ENCODE measurements at regions not wholly inside any gene's neighbourhood (a gene's known extent, or its start where the extent isn't known, plus 50 kb on each side); places are given as distances from the start of the nearest gene placed in this dataset.

GRCh38 chr9:20191228-20191840, 402.5 kb upstream of the SLC24A2 start:
- H3K4me3 ChIP-seq (ENCODE audit: low read depth in 1 of 2, low read length in 2 of 2) = no peak overlapping the region
- H3K9me3 ChIP-seq (ENCODE audit: low read length) = no peaks in the 10 kb centered on the region
- H3K27me3 ChIP-seq (ENCODE audit: control insufficient read depth in 1 of 2, insufficient read depth in 2 of 2, low read length in 2 of 2) = no peaks in the 10 kb centered on the region
- H3K27ac ChIP-seq (ENCODE audit: low read depth, low read length) = no peak overlapping the region
- no peaks in the 10 kb centered on the region for H3K4me1 ChIP-seq (ENCODE audit: insufficient read depth, low read length)
- H3K36me3 ChIP-seq (ENCODE audit: insufficient read depth, low read length) = no peaks in the 10 kb centered on the region
- H3K9ac ChIP-seq (ENCODE audit: low read length) = no peak overlapping the region

GRCh38 chr9:20189871-20190270, 401.0 kb upstream of the SLC24A2 start:
- no peaks in the 10 kb centered on the region for H3K4me1 ChIP-seq (ENCODE audit: insufficient read depth, low read length)
- no peak overlapping the region for H3K9ac ChIP-seq (ENCODE audit: low read length)
- H3K27me3 ChIP-seq (ENCODE audit: control insufficient read depth in 1 of 2, insufficient read depth in 2 of 2, low read length in 2 of 2) = no peaks in the 10 kb centered on the region
- H3K27ac ChIP-seq (ENCODE audit: low read depth, low read length) = no peak overlapping the region
- no peaks in the 10 kb centered on the region for H3K9me3 ChIP-seq (ENCODE audit: low read length)
- no peaks in the 10 kb centered on the region for H3K36me3 ChIP-seq (ENCODE audit: insufficient read depth, low read length)
- H3K4me3 ChIP-seq (ENCODE audit: low read depth in 1 of 2, low read length in 2 of 2) = no peak overlapping the region

- Histone ChIP-seq H3K36me3 (ENCODE audit: insufficient read depth, low read length) (no peaks in the 10 kb centered on the region), H3K9me3 (ENCODE audit: low read length) (no peaks in the 10 kb centered on the region), H3K4me3 (ENCODE audit: low read depth in 1 of 2, low read length in 2 of 2) (no peak overlapping the region), H3K4me1 (ENCODE audit: insufficient read depth, low read length) (no peaks in the 10 kb centered on the region), H3K27ac (ENCODE audit: low read depth, low read length) (no peak overlapping the region), H3K27me3 (ENCODE audit: control insufficient read depth in 1 of 2, insufficient read depth in 2 of 2, low read length in 2 of 2) (no peaks in the 10 kb centered on the region), H3K9ac (ENCODE audit: low read length) (no peak overlapping the region)
Measured at GRCh38 chr9:20188616-20189369, 400.0 kb upstream of the SLC24A2 start.

GRCh38 chr9:20187318-20187717, 398.5 kb upstream of the SLC24A2 start:
- H3K27ac ChIP-seq (ENCODE audit: low read depth, low read length) = no peak overlapping the region
- no peaks in the 10 kb centered on the region for H3K36me3 ChIP-seq (ENCODE audit: insufficient read depth, low read length)
- no peaks in the 10 kb centered on the region for H3K27me3 ChIP-seq (ENCODE audit: control insufficient read depth in 1 of 2, insufficient read depth in 2 of 2, low read length in 2 of 2)
- H3K4me1 ChIP-seq (ENCODE audit: insufficient read depth, low read length) = no peaks in the 10 kb centered on the region
- H3K4me3 ChIP-seq (ENCODE audit: low read depth in 1 of 2, low read length in 2 of 2) = no peak overlapping the region
- H3K9ac ChIP-seq (ENCODE audit: low read length) = no peak overlapping the region
- H3K9me3 ChIP-seq (ENCODE audit: low read length) = no peaks in the 10 kb centered on the region

GRCh38 chr9:20186823-20187222, 398.0 kb upstream of the SLC24A2 start:
- Histone ChIP-seq H3K4me3 (ENCODE audit: low read depth in 1 of 2, low read length in 2 of 2) (no peak overlapping the region), H3K27ac (ENCODE audit: low read depth, low read length) (no peak overlapping the region), H3K9me3 (ENCODE audit: low read length) (no peaks in the 10 kb centered on the region), H3K36me3 (ENCODE audit: insufficient read depth, low read length) (no peaks in the 10 kb centered on the region), H3K4me1 (ENCODE audit: insufficient read depth, low read length) (no peaks in the 10 kb centered on the region), H3K9ac (ENCODE audit: low read length) (no peak overlapping the region), H3K27me3 (ENCODE audit: control insufficient read depth in 1 of 2, insufficient read depth in 2 of 2, low read length in 2 of 2) (no peaks in the 10 kb centered on the region)

GRCh38 chr9:20186231-20186630, 397.4 kb upstream of the SLC24A2 start:
- Histone ChIP-seq H3K4me3 (ENCODE audit: low read depth in 1 of 2, low read length in 2 of 2) (no peak overlapping the region), H3K27ac (ENCODE audit: low read depth, low read length) (no peak overlapping the region), H3K4me1 (ENCODE audit: insufficient read depth, low read length) (no peaks in the 10 kb centered on the region), H3K9ac (ENCODE audit: low read length) (no peak overlapping the region), H3K36me3 (ENCODE audit: insufficient read depth, low read length) (no peaks in the 10 kb centered on the region), H3K27me3 (ENCODE audit: control insufficient read depth in 1 of 2, insufficient read depth in 2 of 2, low read length in 2 of 2) (no peaks in the 10 kb centered on the region), H3K9me3 (ENCODE audit: low read length) (no peaks in the 10 kb centered on the region)

GRCh38 chr9:20184541-20184940, 395.7 kb upstream of the SLC24A2 start:
- Histone ChIP-seq H3K4me1 (ENCODE audit: insufficient read depth, low read length) (no peaks in the 10 kb centered on the region), H3K4me3 (ENCODE audit: low read depth in 1 of 2, low read length in 2 of 2) (no peak overlapping the region), H3K27ac (ENCODE audit: low read depth, low read length) (no peak overlapping the region), H3K9ac (ENCODE audit: low read length) (no peak overlapping the region), H3K36me3 (ENCODE audit: insufficient read depth, low read length) (no peaks in the 10 kb centered on the region), H3K9me3 (ENCODE audit: low read length) (no peaks in the 10 kb centered on the region), H3K27me3 (ENCODE audit: control insufficient read depth in 1 of 2, insufficient read depth in 2 of 2, low read length in 2 of 2) (no peaks in the 10 kb centered on the region)

- Histone ChIP-seq H3K36me3 (ENCODE audit: insufficient read depth, low read length) (no peaks in the 10 kb centered on the region), H3K9ac (ENCODE audit: low read length) (no peak overlapping the region), H3K4me3 (ENCODE audit: low read depth in 1 of 2, low read length in 2 of 2) (no peak overlapping the region), H3K9me3 (ENCODE audit: low read length) (no peaks in the 10 kb centered on the region), H3K27ac (ENCODE audit: low read depth, low read length) (no peak overlapping the region), H3K4me1 (ENCODE audit: insufficient read depth, low read length) (no peaks in the 10 kb centered on the region), H3K27me3 (ENCODE audit: control insufficient read depth in 1 of 2, insufficient read depth in 2 of 2, low read length in 2 of 2) (no peaks in the 10 kb centered on the region)
Measured at GRCh38 chr9:20178679-20179078, 389.8 kb upstream of the SLC24A2 start.

- H3K9ac ChIP-seq (ENCODE audit: low read length) = no peak overlapping the region
- H3K27ac ChIP-seq (ENCODE audit: low read depth, low read length) = no peak overlapping the region
- H3K4me1 ChIP-seq (ENCODE audit: insufficient read depth, low read length) = no peaks in the 10 kb centered on the region
- no peaks in the 10 kb centered on the region for H3K27me3 ChIP-seq (ENCODE audit: control insufficient read depth in 1 of 2, insufficient read depth in 2 of 2, low read length in 2 of 2)
- H3K4me3 ChIP-seq (ENCODE audit: low read depth in 1 of 2, low read length in 2 of 2) = no peak overlapping the region
- no peaks in the 10 kb centered on the region for H3K36me3 ChIP-seq (ENCODE audit: insufficient read depth, low read length)
- H3K9me3 ChIP-seq (ENCODE audit: low read length) = no peaks in the 10 kb centered on the region
Measured at GRCh38 chr9:20178197-20178596, 389.4 kb upstream of the SLC24A2 start.

- no peaks in the 10 kb centered on the region for H3K9me3 ChIP-seq (ENCODE audit: low read length)
- H3K4me1 ChIP-seq (ENCODE audit: insufficient read depth, low read length) = no peaks in the 10 kb centered on the region
- no peak overlapping the region for H3K4me3 ChIP-seq (ENCODE audit: low read depth in 1 of 2, low read length in 2 of 2)
- no peak overlapping the region for H3K27ac ChIP-seq (ENCODE audit: low read depth, low read length)
- H3K36me3 ChIP-seq (ENCODE audit: insufficient read depth, low read length) = no peaks in the 10 kb centered on the region
- no peaks in the 10 kb centered on the region for H3K27me3 ChIP-seq (ENCODE audit: control insufficient read depth in 1 of 2, insufficient read depth in 2 of 2, low read length in 2 of 2)
- H3K9ac ChIP-seq (ENCODE audit: low read length) = no peak overlapping the region
Measured at GRCh38 chr9:20170122-20170521, 381.3 kb upstream of the SLC24A2 start.

GRCh38 chr9:20152151-20152725, 363.4 kb upstream of the SLC24A2 start:
- Histone ChIP-seq H3K27me3 (ENCODE audit: control insufficient read depth in 1 of 2, insufficient read depth in 2 of 2, low read length in 2 of 2) (no peaks in the 10 kb centered on the region), H3K4me1 (ENCODE audit: insufficient read depth, low read length) (no peaks in the 10 kb centered on the region), H3K9ac (ENCODE audit: low read length) (no peak overlapping the region), H3K4me3 (ENCODE audit: low read depth in 1 of 2, low read length in 2 of 2) (no peak overlapping the region), H3K27ac (ENCODE audit: low read depth, low read length) (no peak overlapping the region), H3K9me3 (ENCODE audit: low read length) (no peaks in the 10 kb centered on the region), H3K36me3 (ENCODE audit: insufficient read depth, low read length) (no peaks in the 10 kb centered on the region)

GRCh38 chr9:20148416-20148815, 359.6 kb upstream of the SLC24A2 start:
- H3K4me1 ChIP-seq (ENCODE audit: insufficient read depth, low read length) = peaks cover 12% of the 10 kb centered on the region
- no peak overlapping the region for H3K9ac ChIP-seq (ENCODE audit: low read length)
- no peak overlapping the region for H3K4me3 ChIP-seq (ENCODE audit: low read depth in 1 of 2, low read length in 2 of 2)
- no peaks in the 10 kb centered on the region for H3K27me3 ChIP-seq (ENCODE audit: control insufficient read depth in 1 of 2, insufficient read depth in 2 of 2, low read length in 2 of 2)
- no peaks in the 10 kb centered on the region for H3K9me3 ChIP-seq (ENCODE audit: low read length)
- H3K36me3 ChIP-seq (ENCODE audit: insufficient read depth, low read length) = no peaks in the 10 kb centered on the region
- H3K27ac ChIP-seq (ENCODE audit: low read depth, low read length) = no peak overlapping the region
